Aorta (tissue), 5 donors: ENCODE measurements at regions not wholly inside any gene's neighbourhood (a gene's known extent, or its start where the extent isn't known, plus 50 kb on each side); places are given as distances from the start of the nearest gene placed in this dataset.
A peak's percentile ranks its signal among the peaks of the same experiment; 100 is the strongest.

Experiments
- ATAC-seq: fragments of 200-7000 bp; cut with Tn5 transposase; one replicate; pipeline ENCODE4 v1.9.1; 2022; ENCODE audit warnings: moderate library complexity; ENCODE audit not compliant: low FRiP score
- DNase-seq, 2 donors: peaks; one replicate each; pipeline ENCODE4 v3.0.0-alpha.2; 2020
- H3K27ac ChIP-seq, 2 donors: one replicate each; pipeline ENCODE4 v1.5.1; 2013; ENCODE audit warnings: low read length in 2 of 2, mild to moderate bottlenecking in 2 of 2, moderate library complexity in 2 of 2, control low read depth in 1 of 2, inconsistent platforms in 1 of 2, low read depth in 1 of 2
- H3K27me3 ChIP-seq, 2 donors: one replicate each; pipeline ENCODE4 v1.6.1; 2013; ENCODE audit warnings: control low read depth in 1 of 2, low read length in 1 of 2, mild to moderate bottlenecking in 1 of 2, moderate library complexity in 1 of 2; ENCODE audit not compliant: insufficient read depth in 2 of 2, control insufficient read depth in 1 of 2
- H3K36me3 ChIP-seq, 2 donors: one replicate each; pipeline ENCODE4 v1.6.1; 2013; ENCODE audit warnings: control low read depth in 1 of 2, low read length in 1 of 2, mild to moderate bottlenecking in 1 of 2; ENCODE audit not compliant: insufficient read depth in 2 of 2, control insufficient read depth in 1 of 2
- H3K4me1 ChIP-seq, 2 donors: one replicate each; pipeline ENCODE4 v1.6.1; 2013; ENCODE audit warnings: low read length in 2 of 2, control low read depth in 1 of 2, mild to moderate bottlenecking in 1 of 2, moderate library complexity in 1 of 2; ENCODE audit not compliant: insufficient read depth in 2 of 2, control insufficient read depth in 1 of 2
- H3K4me3 ChIP-seq, 2 donors: one replicate each; pipeline ENCODE4 v1.5.1; 2013; ENCODE audit warnings: low read length in 2 of 2, control low read depth in 1 of 2, mild to moderate bottlenecking in 1 of 2
- H3K9me3 ChIP-seq: one replicate; pipeline ENCODE4 v1.6.1; 2013; ENCODE audit warnings: mild to moderate bottlenecking, low read length; ENCODE audit not compliant: control insufficient read depth
- WGBS, 2 donors: extraction: QIAGEN DNeasy Blood & Tissue Kit; methylation state at CpG; one replicate each; pipeline ENCODE4 v1.1.7; 2013; 5-methylcytosine and 5-hydroxymethylcytosine counted together
- intact Hi-C, 2 donors: fragments of 100-400 bp; cut with DNase I; formaldehyde crosslinking; loops; one replicate each; pipeline versions ENCODE4 v1.14.2 to v1.15.0; 2022
- donor health status: healthy with polysubstance abuse.
- donor health status: Bipolar disorder and iron deficiency.
- donor health status: DM: no; HTN: no; CAD: no.
- donor health status: DM: no; HTN: no; CAD: no.
- donor health status: DM: yes; HTN: yes; CAD: no.

DNA sequence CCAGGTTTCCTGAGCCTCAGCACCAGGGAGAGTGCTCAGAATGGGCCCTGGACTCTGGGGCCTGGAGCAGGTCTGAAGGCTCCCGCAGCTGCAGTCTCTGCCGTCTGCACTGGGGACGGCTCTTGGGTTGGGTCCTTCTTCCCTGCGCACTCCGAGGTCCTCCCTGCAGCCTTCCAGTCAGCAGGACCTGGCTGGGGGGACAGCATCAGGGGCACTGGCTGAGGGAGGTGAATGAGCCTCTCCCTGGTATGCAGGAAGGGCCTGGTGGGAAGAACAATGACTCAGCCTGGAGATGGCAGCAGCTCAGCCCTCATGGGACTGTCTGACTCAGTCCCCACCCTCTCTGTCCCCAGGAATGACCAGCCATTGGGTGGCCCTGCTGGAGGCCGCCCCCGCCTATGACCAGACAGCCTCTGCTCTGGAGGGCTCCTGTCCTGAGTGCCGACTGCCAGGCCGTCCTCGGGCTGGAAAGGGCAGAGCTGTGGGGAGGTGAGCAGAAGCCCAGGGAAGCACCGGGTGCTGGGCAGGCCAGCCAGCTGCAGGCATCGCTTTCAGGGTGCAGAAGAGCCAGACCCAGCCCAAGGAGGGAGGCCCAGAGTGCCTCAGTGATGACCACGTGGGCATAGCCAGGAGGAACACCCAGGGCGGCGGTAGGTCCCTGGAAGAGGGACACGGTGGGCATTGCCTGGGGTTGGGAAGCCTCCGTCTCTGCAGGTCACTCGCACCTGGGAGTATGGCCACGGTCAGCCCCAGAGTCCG is 455.0 kb downstream of the BRD1 start:
- WGBS, 2 donors: 51 to 55% methylated on average over 20 of the region's 20 CpGs
- DNase-seq: peak in 1 of 2 donors; percentile 52
- H3K36me3 ChIP-seq: no peaks in the 10 kb centered on the region
- intact Hi-C loops: no loop called here
- no peak overlapping the region for H3K27ac ChIP-seq
- no peaks in the 10 kb centered on the region for H3K4me1 ChIP-seq
- no peaks in the 10 kb centered on the region for H3K9me3 ChIP-seq
- ATAC-seq: no peak
- no peak overlapping the region for H3K4me3 ChIP-seq
- H3K27me3 ChIP-seq: no peaks in the 10 kb centered on the region

DNA sequence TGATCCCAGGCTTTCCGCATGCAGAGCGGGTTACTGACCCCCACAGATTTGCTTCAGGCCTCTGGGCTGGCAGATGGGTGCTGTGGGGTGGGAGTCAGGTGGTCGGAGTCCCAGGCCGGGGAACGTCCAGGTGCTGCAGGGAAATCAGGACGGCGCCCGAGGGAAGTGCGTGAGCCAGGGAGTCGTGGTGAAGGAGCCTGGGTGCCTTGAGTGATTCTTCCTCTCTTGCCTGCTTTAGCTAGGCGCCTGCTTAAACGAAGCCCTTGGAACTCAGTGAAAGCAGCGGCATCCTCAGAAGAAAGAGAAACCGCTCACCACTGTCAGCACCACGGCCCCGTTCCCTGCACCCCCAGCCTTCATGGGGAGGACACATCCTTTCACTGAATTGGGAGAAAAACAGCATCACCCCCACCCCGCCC is 455.6 kb downstream of the BRD1 start:
- no peaks in the 10 kb centered on the region for H3K27me3 ChIP-seq
- H3K36me3 ChIP-seq: no peaks in the 10 kb centered on the region

DNA sequence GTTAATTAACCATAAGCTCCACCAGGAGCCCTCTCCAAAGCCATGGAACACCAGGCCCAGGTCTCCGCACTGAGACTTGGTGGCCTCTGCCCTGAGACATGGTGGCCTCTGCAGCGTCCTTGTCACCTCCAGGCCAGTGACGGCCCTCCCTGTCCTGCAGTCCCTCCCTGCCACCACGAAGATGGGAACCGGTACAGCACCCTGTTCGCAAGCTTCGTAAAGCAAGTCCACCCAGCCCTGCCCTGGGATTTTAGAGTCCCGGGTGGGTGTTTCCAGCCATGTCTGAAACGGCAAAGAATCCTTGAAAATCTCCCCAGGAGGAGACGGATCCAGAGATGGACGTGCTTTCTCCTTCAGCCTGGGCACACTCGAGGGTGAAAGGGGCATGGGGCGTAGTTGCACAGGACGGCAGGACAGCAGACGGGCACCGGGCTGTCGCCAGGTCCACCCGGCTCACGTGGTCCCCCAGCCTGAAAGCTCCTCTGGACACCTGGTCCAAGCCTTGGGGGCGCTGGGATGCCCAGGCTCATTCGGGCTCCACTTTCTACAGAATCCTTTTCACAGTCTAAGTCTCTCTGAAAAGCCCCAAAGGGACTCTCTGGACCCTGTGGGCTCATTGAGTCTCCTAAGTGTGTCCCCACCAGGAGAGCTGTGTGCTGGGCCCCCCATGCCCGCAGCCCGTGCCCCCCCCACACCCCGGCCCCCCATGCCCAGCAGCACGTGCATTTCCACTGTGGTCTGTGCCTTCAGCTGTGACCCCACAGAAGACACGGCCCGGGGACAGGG is 456.2 kb downstream of the BRD1 start:
- H3K4me3 ChIP-seq: no peak overlapping the region
- intact Hi-C loops: no loop called here
- no peaks in the 10 kb centered on the region for H3K9me3 ChIP-seq
- no peak for ATAC-seq
- H3K4me1 ChIP-seq: no peaks in the 10 kb centered on the region
- no peaks in the 10 kb centered on the region for H3K36me3 ChIP-seq
- no peak overlapping the region for H3K27ac ChIP-seq
- peak in 1 of 2 donors; percentile 62 for DNase-seq
- H3K27me3 ChIP-seq: no peaks in the 10 kb centered on the region
- WGBS, 2 donors: 79 to 81% methylated on average over 27 of the region's 27 CpGs

More for the DNA sequence above, 455.6 kb downstream of the BRD1 start:
- no peaks in the 10 kb centered on the region for H3K9me3 ChIP-seq
- WGBS, 2 donors: 73% methylated on average over 16 to 17 of the region's 17 CpGs
- intact Hi-C loops: no loop called here
- ATAC-seq (no peak), DNase-seq (peak in 1 of 2 donors; percentile 44)
- H3K27ac ChIP-seq: no peak overlapping the region
- H3K4me3 ChIP-seq: no peak overlapping the region
- H3K4me1 ChIP-seq: no peaks in the 10 kb centered on the region

DNA sequence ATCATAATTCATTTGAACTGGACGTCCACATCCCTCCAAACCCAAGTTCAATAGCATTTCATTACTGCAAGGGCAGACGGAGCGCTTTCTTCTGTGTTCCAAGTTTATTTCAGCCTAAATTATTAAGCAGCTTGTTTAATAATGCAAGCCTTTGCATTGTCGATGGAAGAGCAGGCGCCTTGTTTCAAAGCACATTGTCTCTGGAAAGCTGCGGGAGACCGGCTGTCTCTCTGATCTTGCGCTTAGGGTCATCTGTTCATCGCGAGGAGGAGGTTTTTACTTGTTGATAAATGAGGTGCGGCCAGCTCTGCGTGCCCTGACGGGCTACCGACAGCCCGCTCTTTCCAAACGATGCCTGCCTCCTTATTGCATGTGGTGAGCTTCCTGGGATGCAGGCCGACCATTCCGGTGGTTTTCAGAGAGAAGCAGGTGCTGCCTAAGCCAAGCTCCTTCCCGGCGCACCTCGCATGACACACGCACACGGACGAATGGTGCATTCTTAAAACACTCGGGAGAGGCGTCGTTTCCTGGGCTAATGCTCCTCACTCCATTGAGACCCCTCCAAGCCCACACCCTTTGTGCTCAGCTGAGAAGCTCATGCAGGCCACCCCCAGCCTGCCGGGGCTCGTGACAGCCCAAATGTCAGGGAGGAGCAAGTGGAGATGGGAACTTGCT is 456.9 kb downstream of the BRD1 start:
- H3K9me3 ChIP-seq: no peaks in the 10 kb centered on the region
- H3K27me3 ChIP-seq: no peaks in the 10 kb centered on the region
- H3K4me3 ChIP-seq: no peak overlapping the region
- H3K4me1 ChIP-seq: no peaks in the 10 kb centered on the region
- no peak overlapping the region for H3K27ac ChIP-seq
- H3K36me3 ChIP-seq: no peaks in the 10 kb centered on the region
- DNase-seq (peak in 1 of 2 donors; percentile 28), ATAC-seq (no peak)
- 72 to 77% methylated on average over 29 of the region's 29 CpGs for WGBS, 2 donors
- intact Hi-C loops: no loop called here

DNA sequence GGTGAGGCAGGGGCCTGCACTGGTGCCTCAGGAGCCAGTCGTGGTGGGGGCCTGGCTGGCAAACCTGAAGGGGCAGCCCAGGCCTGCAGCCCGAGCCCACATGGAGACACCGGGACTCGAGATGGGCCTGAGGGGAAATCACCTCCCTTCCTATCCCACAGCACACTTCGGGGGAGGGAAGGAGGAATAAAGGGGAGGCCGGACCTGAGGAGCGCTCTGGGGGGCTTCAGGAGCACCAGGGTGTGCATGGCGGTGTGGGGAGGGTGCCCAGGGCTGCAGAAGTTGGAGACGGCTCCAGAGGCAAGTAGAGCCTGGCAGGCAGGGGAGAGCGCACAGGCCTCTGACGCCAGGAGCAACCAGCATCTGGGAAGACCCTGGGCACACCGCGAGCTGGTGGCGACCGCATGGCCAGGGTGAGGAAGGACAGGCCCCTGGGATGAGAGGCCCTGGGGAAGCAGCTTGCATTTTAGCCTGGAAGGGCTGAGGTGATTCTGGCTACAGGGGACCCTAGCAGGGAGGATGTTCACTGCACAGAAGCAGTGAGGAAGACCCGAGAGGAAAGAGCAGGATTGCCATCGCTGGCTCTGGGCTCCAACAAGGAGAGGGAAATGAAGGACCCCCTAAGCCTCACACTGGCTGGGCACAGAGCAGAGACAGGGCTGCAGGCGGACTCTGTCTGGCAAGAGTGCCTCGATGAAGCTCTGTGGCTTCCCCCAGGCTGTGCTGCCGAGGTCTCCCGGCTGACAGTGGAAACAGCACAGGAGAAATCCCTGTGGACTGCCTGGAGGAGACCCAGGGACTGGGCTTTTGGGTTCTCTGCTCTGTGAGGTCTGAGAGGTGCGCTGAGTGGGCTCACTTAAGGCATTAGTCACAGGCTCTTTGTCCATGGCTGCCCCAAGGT is 457.7 kb downstream of the BRD1 start:
- peak in 1 of 2 donors; percentile 59 for DNase-seq
- Histone ChIP-seq H3K4me3 (no peak overlapping the region), H3K27ac (no peak overlapping the region), H3K4me1 (no peaks in the 10 kb centered on the region), H3K36me3 (no peaks in the 10 kb centered on the region), H3K9me3 (no peaks in the 10 kb centered on the region), H3K27me3 (no peaks in the 10 kb centered on the region)
- intact Hi-C loops: no loop called here
- WGBS, 2 donors: 69 to 72% methylated on average over 22 of the region's 22 CpGs
- ATAC-seq: no peak

DNA sequence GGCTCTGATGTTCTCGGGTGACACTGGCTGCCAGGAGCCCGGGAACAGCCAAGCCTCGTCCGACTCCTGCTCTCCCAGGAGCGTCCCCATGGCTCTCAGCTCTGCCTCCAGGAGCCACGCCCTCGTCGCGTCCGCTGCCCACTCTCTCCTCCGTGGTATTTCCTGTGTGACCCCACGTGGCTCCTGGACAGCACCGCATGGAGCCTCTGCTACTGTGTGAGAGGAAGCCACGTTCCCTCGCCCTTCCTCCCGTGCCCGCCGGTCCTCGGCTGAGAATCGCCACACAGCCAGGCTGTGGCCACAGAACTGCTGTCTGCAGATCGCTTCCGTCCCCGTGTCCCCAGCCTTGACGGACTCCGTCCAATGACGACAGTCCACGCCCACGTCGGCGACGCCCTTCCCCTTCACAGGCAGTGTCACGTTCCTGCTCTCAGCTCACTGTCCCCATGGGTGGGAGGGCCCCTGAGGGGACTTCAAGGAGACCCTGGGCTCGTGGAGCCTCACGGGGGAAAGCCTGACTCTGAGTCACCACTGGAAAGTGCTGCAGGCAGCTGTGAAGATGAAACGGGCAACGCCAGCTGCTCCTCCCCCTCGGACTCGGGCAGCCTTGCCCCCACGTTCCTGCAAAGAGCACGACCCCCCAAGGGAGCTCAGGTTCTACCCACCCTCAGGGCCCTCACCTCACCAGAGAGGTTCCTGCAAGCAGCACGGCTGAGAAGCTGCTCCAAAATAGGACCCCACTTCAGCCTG is 458.5 kb downstream of the BRD1 start:
- Histone ChIP-seq H3K4me3 (no peak overlapping the region), H3K4me1 (no peaks in the 10 kb centered on the region), H3K36me3 (no peaks in the 10 kb centered on the region), H3K9me3 (no peaks in the 10 kb centered on the region), H3K27ac (no peak overlapping the region), H3K27me3 (no peaks in the 10 kb centered on the region)
- ATAC-seq: no peak
- WGBS, 2 donors: 58 to 60% methylated on average over 41 of the region's 41 CpGs
- intact Hi-C loops: no loop called here
- DNase-seq: peak in 1 of 2 donors; percentile 67

DNA sequence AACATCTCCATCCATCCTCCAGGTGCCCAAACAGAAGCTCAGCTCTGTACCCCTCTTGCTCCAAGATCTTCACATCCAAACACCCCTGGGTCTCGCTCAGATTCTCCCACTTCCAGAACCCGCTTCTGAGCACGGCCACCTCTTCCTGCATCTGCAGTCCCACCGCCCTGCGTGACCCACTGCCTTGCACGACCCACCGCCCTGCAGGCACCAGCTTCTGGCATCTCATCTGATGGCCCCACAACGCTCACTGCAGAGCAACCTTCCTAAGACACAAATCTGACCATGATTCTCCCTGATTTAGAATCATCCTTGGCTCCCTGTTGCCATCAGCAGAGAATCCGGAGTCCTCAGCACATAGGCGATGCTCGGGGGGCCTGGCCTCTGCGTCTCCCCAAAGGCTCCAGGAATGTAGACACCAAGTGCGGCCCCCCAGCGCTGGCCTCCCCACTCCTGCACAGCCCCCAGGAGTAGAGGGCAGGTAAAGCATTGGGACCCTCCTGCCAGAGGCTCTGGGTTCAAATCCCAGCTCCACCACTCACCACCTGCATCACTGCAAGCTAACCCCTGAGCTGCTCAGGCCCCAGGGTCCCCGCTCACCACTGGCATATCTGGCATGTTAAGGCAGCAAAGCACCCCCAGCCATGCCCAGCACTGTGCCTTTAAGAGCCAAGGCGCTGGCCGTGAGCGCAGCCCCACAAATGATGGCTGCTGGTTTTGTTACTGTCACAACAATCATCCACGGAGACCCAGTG is 459.3 kb downstream of the BRD1 start:
- Histone ChIP-seq H3K27ac (no peak overlapping the region), H3K36me3 (no peaks in the 10 kb centered on the region), H3K4me1 (no peaks in the 10 kb centered on the region), H3K4me3 (no peak overlapping the region), H3K9me3 (no peaks in the 10 kb centered on the region), H3K27me3 (no peaks in the 10 kb centered on the region)
- intact Hi-C loops: no loop called here
- ATAC-seq: no peak
- peak in 1 of 2 donors; percentile 55 for DNase-seq
- 81 to 84% methylated on average over 19 of the region's 19 CpGs for WGBS, 2 donors
